ENCODE measurements at regions not wholly inside any gene's neighbourhood (a gene's known extent, or its start where the extent isn't known, plus 50 kb on each side); places are given as distances from the start of the nearest gene placed in this dataset.
"Not testable (repeated sequence)": the region's sequence is repeated elsewhere in the genome, so short reads cannot be mapped to it uniquely, and the experiment has no call there.

GRCh38 chr17:54361073-54361472 lies 538.3 kb downstream of the KIF2B start:
- TF ChIP-seq CTCF, POLR2A (IDR thresholded peaks at IDR 0.05): not testable (repeated sequence)

All from esophagus squamous epithelium (tissue), 4 donors.